Ascending aorta (tissue), 2 donors: ENCODE measurements at regions not wholly inside any gene's neighbourhood (a gene's known extent, or its start where the extent isn't known, plus 50 kb on each side); places are given as distances from the start of the nearest gene placed in this dataset.
"Not testable (repeated sequence)": the region's sequence is repeated elsewhere in the genome, so short reads cannot be mapped to it uniquely, and the experiment has no call there.

Experiments
- DNase-seq, 2 donors: peaks; one replicate each; pipeline ENCODE4 v3.0.0-alpha.2; 2019; ENCODE audit warnings: low spot score in 2 of 2
- H3K27ac ChIP-seq, 2 donors: fragments of 200-600 bp; sonication (generic); one replicate each; pipeline ENCODE4 v1.5.1; 2016 to 2017; ENCODE audit warnings: mild to moderate bottlenecking in 1 of 2
- H3K27me3 ChIP-seq: fragments of 200-600 bp; sonication (generic); one replicate; pipeline ENCODE4 v1.5.1; 2017
- H3K36me3 ChIP-seq, 2 donors: fragments of 200-600 bp; sonication (generic); one replicate each; pipeline ENCODE4 v1.5.1; 2016
- H3K4me1 ChIP-seq, 2 donors: fragments of 200-600 bp; sonication (generic); one replicate each; pipeline ENCODE4 v1.5.1; 2016 to 2017; ENCODE audit warnings: mild to moderate bottlenecking in 1 of 2
- H3K4me3 ChIP-seq, 2 donors: fragments of 200-600 bp; sonication (generic); one replicate each; pipeline ENCODE4 v1.5.1; 2016 to 2017; ENCODE audit warnings: mild to moderate bottlenecking in 1 of 2
- H3K9me3 ChIP-seq, 2 donors: fragments of 200-600 bp; sonication (generic); one replicate each; pipeline ENCODE4 v1.5.1; 2016
- CTCF ChIP-seq, 3 experiments: fragments of 200-600 bp in 2 of 3; fragments of 450-650 bp in 1 of 3; sonication (generic) in 2 of 3; IDR thresholded peaks; one replicate each; pipeline ENCODE4 v1.5.1; 2016 to 2019; ENCODE audit warnings: antibody characterized with exemption in 3 of 3, mild to moderate bottlenecking in 1 of 3, moderate library complexity in 1 of 3
- intact Hi-C: fragments of 100-400 bp; cut with DNase I; formaldehyde crosslinking; loops from one replicate; pipeline ENCODE4 v1.15.1; 2023

GRCh38 chrX:116749943-116750342 lies 287.2 kb upstream of the CT83 start:
- no peaks in the 10 kb centered on the region for H3K27me3 ChIP-seq
- no peaks in the 10 kb centered on the region for H3K4me1 ChIP-seq
- no peak overlapping the region for H3K27ac ChIP-seq
- H3K4me3 ChIP-seq: no peak overlapping the region
- no peak for TF ChIP-seq CTCF (IDR thresholded peaks at IDR 0.05)
- DNase-seq: no peak
- intact Hi-C loops: no loop called here
- no peaks in the 10 kb centered on the region for H3K36me3 ChIP-seq
- H3K9me3 ChIP-seq: no peaks in the 10 kb centered on the region

- no peaks in the 10 kb centered on the region for H3K4me1 ChIP-seq
- TF ChIP-seq CTCF (IDR thresholded peaks at IDR 0.05): no peak
- no peaks in the 10 kb centered on the region for H3K36me3 ChIP-seq
- DNase-seq: no peak
- intact Hi-C loops: no loop called here
- H3K27me3 ChIP-seq: no peaks in the 10 kb centered on the region
- H3K4me3 ChIP-seq: no peak overlapping the region
- H3K27ac ChIP-seq: no peak overlapping the region
- H3K9me3 ChIP-seq: no peaks in the 10 kb centered on the region
These were observed 269.4 kb upstream of the CT83 start for GRCh38 chrX:116732214-116732613.

- no peak for DNase-seq
- Histone ChIP-seq H3K27ac (no peak overlapping the region), H3K4me3 (no peak overlapping the region), H3K27me3 (no peaks in the 10 kb centered on the region), H3K9me3 (no peaks in the 10 kb centered on the region), H3K4me1 (no peaks in the 10 kb centered on the region), H3K36me3 (no peaks in the 10 kb centered on the region)
- TF ChIP-seq CTCF (IDR thresholded peaks at IDR 0.05): no peak
- intact Hi-C loops: no loop called here
These were observed 264.0 kb upstream of the CT83 start for GRCh38 chrX:116726806-116727205.

GRCh38 chrX:116694046-116694445 lies 231.3 kb upstream of the CT83 start:
- no peaks in the 10 kb centered on the region for H3K27me3 ChIP-seq
- no peaks in the 10 kb centered on the region for H3K9me3 ChIP-seq
- H3K36me3 ChIP-seq: no peaks in the 10 kb centered on the region
- no peak for DNase-seq
- no peak overlapping the region for H3K4me3 ChIP-seq
- no peak overlapping the region for H3K27ac ChIP-seq
- H3K4me1 ChIP-seq: no peaks in the 10 kb centered on the region
- no peak for TF ChIP-seq CTCF (IDR thresholded peaks at IDR 0.05)
- intact Hi-C loops: no loop called here

- H3K4me3 ChIP-seq, H3K27ac ChIP-seq, H3K9me3 ChIP-seq, H3K4me1 ChIP-seq, H3K27me3 ChIP-seq, H3K36me3 ChIP-seq, DNase-seq, intact Hi-C loops: not testable (repeated sequence)
These were observed 216.8 kb upstream of the CT83 start for GRCh38 chrX:116679544-116679943.

GRCh38 chrX:116667346-116668134 lies 204.8 kb upstream of the CT83 start:
- intact Hi-C loops: no loop called here

More at GRCh38 chrX:116667346-116668134, 204.8 kb upstream of the CT83 start:
- DNase-seq: no peak
- no peaks in the 10 kb centered on the region for H3K9me3 ChIP-seq
- H3K4me3 ChIP-seq: no peak overlapping the region
- TF ChIP-seq CTCF (IDR thresholded peaks at IDR 0.05): no peak
- no peaks in the 10 kb centered on the region for H3K27me3 ChIP-seq
- no peaks in the 10 kb centered on the region for H3K36me3 ChIP-seq
- H3K27ac ChIP-seq: no peak overlapping the region
- no peaks in the 10 kb centered on the region for H3K4me1 ChIP-seq
